AG09319 (cell line): ENCODE measurements at regions not wholly inside any gene's neighbourhood (a gene's known extent, or its start where the extent isn't known, plus 50 kb on each side); places are given as distances from the start of the nearest gene placed in this dataset.

Experiments
- DNase-seq: peaks from one replicate; pipeline ENCODE4 v3.0.0-alpha.2; 2010; ENCODE audit warnings: low read depth; ENCODE audit errors: extremely low read depth
- CTCF ChIP-seq: IDR thresholded peaks from 2 replicates; pipeline ENCODE4 v1.5.1; 2011; ENCODE audit warnings: low read depth, mild to moderate bottlenecking, inconsistent platforms, low read length, moderate library complexity

- DNase-seq = no peak
- no peak for TF ChIP-seq CTCF
Measured at GRCh38 chr2:106956416-106956815, 70.4 kb upstream of the ST6GAL2 start.

- no peak for TF ChIP-seq CTCF
- DNase-seq = peak; percentile 89
Measured at GRCh38 chr2:106956879-106957278, 70.9 kb upstream of the ST6GAL2 start.

- no peak for TF ChIP-seq CTCF
- DNase-seq = no peak
Measured at GRCh38 chr2:106959975-106960682, 74.2 kb upstream of the ST6GAL2 start.

- no peak for TF ChIP-seq CTCF
- no peak for DNase-seq
Measured at GRCh38 chr2:106960683-106961161, 74.8 kb upstream of the ST6GAL2 start.

- TF ChIP-seq CTCF = no peak
- no peak for DNase-seq
Measured at GRCh38 chr2:106961328-106961727, 75.4 kb upstream of the ST6GAL2 start.

GRCh38 chr2:106963156-106963555, 77.2 kb upstream of the ST6GAL2 start:
- no peak for TF ChIP-seq CTCF
- DNase-seq = no peak

- TF ChIP-seq CTCF = no peak
Measured at GRCh38 chr2:106963893-106964292, 77.9 kb upstream of the ST6GAL2 start.

More at GRCh38 chr2:106963893-106964292, 77.9 kb upstream of the ST6GAL2 start:
- DNase-seq = no peak
